ACHN (cell line): ENCODE measurements at regions not wholly inside any gene's neighbourhood (a gene's known extent, or its start where the extent isn't known, plus 50 kb on each side); places are given as distances from the start of the nearest gene placed in this dataset.

Experiments used
- DNase-seq: peaks from one replicate; pipeline ENCODE4 v3.0.0-alpha.2; 2015
- in situ Hi-C: cut with HindIII; loops from 2 replicates; pipeline ENCODE4 v1.10.0; 2017; ENCODE audit warnings: low sequenced_read_pairs, low pct_ligation_motif_present, low pct_unique_long_range_greater_than_20kb

DNA sequence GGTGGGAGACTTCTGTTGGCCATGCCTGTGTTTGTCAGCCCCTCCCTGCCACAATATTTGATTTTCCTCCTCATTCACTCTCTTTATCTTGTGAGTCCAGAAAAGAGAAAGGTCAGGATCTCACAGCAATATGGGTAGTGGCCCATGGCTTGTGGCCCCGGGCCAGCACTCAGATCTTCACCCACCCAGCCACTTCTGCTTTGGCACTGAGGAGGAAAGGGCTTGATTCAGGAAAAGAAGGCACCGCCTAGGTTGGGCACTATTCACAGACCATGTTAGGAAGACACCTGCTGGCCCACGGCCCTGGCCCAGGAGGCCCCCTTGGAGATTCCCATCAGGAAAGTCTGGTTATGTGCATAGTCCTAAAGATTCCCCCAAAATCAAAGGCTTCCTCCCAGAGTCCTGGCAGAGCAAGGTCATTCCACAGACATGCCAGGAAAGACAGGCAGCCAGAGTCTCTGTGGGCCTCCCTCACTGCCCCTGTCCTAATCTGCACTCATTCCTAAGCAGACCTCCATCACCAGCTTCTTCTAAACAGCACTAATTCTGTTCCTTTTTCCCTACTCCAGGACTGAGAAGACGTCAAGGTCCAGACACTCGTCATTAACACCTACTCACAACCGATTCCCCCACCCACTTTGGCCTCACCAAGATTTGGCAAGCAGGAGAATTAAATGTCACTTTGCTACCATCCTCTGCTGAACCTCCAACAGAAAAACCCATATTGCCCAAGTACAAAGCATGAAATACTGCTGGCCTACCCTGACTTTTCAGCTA is 179.3 kb downstream of the DEPDC1B start:
- in situ Hi-C loops: no loop called here
- no peak for DNase-seq

DNA sequence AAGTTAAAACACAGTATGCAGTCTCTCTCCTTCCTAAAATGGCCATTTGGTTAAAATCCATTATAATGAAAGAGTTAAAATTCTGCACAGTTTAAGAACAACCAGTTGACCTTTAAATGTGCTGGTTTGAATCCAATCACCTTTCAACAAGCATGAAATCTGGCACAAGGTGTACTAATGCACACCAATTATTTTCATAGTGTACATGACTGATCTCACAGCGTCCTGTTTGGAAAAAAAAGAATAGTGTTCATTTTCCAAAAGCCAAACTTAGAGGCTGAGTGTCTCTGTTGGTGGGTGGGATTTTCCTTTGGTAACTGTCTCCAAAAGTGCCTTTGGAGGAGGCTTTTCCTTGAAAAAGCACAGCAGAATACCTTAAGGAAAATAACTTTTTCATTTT is 180.6 kb downstream of the DEPDC1B start:
- in situ Hi-C loops: no loop called here
- no peak for DNase-seq

DNA sequence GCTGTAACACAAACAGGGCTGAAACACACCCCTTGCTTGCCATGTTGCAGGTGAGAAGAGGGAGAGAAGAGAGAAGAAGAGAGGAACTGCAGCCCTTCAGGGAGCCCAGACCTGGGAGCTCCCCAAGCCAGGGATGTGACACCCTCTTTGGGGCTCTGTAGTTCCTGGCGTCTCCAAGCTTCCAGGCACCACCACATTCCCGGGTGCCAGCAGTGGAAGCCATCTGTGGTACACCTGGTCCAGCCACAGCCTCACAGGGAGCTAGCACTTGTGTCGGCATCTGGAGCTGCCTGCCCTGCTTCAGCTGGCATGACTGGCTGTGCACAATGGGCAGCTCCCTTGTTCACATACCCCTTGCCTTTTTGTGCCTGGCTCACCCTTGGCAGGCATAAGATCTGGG is 182.1 kb downstream of the DEPDC1B start:
- in situ Hi-C loops: no loop called here
- no peak for DNase-seq

DNA sequence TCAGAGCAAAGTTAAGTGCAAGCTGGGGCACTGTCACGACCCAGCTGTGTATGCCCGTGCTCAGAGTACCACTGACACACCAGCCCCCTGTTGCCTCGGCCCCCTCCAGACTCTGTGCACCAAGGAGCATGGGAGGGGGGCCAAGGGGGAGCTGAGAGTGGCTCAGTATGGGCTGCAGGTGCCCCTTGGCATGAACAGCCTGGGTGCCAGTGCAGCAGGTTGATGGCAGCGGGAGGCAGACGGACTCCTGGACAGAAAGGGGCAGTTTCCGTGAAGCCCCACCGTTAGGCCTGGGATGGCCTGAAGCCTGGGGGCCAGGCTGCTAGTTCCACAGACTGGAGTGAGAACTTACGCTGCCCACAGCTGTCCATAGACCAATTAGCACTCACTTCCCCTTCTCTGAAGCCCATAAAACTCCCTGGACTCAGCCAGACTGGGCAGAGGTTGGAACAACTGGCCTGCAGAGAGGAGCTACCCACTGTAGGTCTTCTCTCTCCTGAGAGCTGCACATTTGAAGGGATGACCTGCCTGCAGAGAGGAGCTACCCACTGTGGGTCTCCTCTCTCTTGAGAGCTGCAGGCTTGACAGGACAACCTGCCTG is 182.8 kb downstream of the DEPDC1B start:
- in situ Hi-C loops: no loop called here
- DNase-seq: no peak

DNA sequence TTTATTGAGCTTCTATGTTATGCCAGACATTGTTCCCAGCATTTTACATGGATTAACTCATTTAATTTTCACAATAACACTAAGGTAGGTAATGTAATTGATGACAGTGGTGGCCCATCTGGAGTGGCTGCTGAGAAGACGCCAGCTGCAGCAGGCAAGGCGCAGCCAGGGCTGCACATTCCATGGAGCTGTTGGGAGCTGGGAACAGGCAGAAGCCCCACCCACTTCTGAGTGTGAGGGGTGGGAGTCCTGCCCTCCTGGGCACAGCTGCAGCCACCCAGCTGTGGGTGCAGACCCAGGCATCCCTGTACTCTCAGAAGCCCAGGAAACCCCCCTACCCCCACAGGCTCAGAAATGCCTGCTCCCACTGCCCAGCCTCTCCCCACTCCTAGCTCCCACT is 183.3 kb downstream of the DEPDC1B start:
- in situ Hi-C loops: no loop called here
- no peak for DNase-seq

DNA sequence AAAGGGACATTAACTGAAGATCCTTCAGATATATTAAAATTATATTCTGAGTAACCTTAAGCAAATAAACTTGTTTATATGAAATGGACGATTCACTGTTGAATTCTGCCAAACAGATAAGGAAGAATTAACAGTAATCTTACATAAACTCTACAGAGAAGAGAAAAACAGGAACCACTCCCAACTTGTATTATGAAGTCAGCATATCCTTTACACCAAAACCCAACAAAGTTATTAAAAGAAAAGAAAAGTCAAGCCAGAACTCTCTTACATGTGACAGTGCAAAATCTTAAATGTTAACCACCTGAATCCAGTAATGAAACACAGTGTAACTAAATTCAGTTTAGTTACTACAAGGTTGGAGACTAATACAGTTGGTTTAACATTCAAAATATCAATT is 185.8 kb downstream of the DEPDC1B start:
- DNase-seq: no peak
- in situ Hi-C loops: no loop called here

DNA sequence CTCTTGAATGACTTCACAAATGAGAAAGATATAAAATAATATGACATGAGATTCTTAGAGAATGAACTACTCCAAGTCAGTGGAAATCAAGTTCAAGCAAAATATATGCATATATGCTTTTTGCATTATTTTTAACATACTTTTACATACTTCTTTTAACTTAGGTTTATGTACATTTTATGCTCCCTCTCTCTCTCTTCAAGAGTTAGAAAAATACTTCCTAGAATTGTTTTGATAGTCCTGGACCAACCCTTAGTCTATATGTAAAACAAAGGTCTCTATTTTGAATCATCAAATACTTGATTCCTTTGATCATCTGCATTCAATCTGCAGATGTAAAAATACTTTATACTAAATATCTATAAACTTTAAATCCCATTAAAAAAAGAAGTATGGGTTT is 187.8 kb downstream of the DEPDC1B start:
- in situ Hi-C loops: no loop called here
- no peak for DNase-seq

DNA sequence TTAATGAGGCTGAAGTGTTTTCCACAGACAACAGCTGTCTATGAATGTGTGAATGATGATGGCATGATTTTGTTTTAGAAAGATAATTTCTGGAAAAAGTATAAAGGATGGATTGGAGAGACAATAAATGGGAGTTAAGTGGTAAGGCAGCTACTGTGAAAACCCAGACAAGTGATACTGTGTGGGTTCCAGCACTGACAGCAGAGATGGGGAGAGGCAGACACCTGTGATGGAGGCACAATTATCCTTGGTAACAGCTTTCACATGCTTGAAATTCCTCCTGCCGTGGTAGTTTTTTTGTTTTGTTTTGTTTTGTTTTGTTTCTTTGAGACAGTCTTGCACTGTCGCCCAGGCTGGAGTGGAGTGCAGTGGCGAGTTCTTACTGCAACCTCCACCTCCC is 189.3 kb downstream of the DEPDC1B start:
- DNase-seq: no peak
- in situ Hi-C loops: no loop called here

DNA sequence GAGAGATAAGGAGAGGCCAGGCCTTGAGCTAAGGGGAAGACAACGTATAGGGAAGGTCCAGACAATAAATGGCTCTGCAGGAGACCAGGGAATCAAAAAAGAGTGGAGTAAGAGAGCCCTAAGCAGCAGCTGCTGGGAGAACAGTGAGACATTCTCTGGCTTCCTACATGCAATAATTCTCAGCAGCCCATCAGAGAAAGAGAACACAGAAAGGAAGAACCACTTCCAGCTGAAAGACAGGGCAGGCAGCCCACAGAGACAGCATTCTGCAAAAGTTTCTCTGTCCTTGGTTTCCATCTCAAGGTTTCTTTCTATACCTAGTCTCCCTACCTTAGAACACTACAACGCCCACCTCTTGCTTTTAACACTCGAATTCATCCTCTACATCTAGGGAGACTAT is 189.9 kb downstream of the DEPDC1B start:
- in situ Hi-C loops: no loop called here
- no peak for DNase-seq

DNA sequence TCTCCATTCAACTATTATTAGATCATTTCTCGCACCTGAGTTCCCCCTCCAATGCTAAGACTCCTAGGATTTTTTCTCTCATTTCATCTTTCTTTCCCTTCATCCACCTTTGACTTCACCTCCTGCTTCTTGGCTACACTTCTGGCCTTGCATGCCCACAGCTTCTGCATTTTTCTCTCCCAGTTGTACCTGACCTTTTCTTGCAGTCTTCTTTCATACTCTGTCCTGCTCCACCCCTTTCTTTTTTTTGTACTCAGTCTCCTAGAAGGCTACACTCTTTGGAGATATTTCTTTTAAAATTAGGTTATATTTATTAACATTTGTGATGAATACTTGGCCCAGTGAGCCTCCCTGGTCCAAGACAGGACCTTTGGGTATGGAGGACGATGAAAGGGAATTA is 190.4 kb downstream of the DEPDC1B start:
- in situ Hi-C loops: no loop called here
- DNase-seq: no peak

DNA sequence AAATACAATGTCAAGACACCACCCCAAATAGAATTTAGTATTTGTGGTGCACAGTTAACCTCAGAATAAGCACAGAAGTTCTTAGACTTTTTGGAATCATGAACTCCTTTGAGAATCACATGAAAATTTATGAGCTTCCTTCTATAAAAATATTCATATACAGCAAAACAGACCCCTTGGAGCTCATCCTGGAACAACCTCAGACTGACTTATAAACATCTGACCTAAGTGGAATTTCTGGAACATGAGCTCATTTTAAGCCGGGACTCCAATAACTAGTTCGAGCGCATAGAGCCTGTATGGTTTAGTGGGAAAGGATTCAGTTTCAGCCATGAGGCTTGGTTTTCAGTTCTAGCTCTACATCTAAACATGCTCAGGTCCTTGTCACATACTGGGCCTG is 192.3 kb downstream of the DEPDC1B start:
- no peak for DNase-seq
- in situ Hi-C loops: no loop called here

DNA sequence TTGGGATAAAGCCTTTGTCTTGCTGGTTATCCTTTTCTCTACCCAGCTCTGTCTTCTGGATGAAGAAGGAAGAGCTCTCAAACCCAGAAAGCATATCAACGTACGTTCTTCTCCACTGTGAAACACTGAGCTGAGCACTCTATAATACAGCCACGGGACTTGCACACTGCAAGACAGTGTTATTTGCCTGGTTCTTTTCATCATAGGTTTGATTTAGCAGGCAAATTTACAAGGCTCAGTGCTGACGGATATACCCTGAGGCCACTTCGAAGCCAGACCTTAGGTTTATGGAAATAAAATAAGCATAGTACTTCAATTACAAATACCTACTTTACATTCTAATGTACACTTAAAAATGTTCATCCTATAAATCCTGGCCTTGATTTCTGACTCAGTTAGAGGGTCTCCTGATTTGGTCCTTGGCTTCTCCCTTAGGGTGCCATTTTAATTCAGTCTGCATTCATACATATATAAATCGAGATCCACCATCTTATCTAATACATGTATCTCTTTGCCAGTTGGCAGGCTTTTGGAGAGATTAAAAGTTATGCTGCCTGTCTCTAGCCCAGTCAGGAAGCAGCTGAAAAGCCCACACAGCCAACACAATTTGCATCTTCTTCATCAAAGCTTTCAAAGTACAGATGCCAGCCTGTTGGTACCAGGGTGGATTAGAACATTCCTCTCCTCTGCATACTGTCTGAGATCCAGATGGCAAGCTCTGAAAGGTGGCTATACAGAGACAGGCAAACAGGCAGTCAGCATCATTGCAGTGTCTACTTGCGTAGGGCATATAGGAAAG is 194.4 kb downstream of the DEPDC1B start:
- DNase-seq: no peak

DNA sequence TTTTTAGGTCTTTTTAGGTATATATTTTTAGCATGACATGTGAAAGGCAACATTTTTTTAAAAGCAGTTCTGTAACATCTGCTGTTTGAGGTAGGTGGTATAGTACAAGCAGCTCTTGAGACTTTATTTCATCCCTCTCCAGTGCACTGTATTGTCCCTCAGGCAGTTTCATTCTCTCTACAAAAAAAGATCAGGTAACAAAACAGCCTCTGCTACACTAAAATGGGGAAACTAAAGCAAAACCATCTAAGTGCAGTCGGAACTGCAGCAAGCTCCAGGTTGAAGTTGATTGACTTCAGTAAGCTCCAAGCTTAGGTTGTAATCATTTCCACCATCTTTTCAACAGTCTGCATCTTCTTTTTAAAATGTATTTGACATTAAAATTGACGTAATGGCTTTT is 195.6 kb downstream of the DEPDC1B start:
- in situ Hi-C loops: no loop called here

More for the DNA sequence above, 194.4 kb downstream of the DEPDC1B start:
- in situ Hi-C loops: no loop called here

DNA sequence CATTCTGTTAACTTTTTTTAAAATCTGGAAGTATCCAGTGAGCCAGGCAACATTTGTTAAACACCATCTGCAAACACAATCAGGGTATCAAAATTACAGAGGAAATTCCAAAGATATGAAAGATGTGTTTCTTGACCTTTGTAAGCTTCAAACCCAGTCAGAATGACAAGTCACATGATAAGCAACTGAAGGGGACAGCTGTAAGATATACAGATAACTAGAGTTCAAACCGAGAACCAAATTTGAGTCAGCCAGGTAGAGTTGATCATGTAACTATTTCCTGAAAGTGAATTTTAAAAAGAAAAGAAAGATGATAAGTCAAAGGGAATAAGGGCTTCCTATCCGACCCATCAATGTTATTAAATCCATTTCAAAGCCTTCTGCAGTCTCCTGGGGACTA is 196.2 kb downstream of the DEPDC1B start:
- in situ Hi-C loops: no loop called here
- no peak for DNase-seq

More for the DNA sequence above, 195.6 kb downstream of the DEPDC1B start:
- no peak for DNase-seq

DNA sequence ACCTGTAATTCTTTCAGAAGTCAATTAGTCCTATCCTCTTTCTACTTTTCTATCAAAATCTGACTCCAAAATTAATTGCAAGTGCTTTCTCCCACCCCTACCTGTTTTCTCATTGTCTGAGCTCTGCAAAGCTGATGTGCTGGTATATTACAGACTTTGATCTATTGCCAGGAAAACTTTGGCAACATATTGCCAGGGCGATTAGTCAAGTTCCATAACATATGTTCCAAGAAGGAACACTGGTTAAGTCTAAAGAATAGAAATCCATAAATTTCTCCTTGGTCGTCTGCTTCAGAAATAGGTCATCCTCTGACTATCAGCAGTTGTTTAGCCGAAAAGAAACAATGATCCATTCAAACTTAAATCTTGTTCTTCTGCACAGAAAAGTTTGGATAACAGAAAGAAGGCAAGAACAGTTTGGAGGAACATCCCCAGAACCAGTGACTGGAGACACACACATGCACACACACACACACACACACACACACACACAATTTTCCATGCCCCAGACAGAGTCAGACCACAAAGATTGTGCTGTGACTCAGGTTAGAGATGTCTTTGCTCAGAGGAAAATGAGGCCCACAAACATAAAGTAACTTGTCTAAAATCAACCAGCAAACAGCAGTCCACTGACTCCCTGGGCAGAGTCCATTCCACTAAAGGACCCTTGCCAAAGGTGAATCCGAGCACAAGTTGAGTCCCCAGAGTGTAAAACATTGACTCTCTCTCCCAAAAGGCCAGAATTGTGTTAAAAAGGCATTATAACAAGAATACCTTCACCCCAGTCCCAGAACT is 202.1 kb downstream of the DEPDC1B start:
- DNase-seq: no peak
- in situ Hi-C loops: no loop called here

DNA sequence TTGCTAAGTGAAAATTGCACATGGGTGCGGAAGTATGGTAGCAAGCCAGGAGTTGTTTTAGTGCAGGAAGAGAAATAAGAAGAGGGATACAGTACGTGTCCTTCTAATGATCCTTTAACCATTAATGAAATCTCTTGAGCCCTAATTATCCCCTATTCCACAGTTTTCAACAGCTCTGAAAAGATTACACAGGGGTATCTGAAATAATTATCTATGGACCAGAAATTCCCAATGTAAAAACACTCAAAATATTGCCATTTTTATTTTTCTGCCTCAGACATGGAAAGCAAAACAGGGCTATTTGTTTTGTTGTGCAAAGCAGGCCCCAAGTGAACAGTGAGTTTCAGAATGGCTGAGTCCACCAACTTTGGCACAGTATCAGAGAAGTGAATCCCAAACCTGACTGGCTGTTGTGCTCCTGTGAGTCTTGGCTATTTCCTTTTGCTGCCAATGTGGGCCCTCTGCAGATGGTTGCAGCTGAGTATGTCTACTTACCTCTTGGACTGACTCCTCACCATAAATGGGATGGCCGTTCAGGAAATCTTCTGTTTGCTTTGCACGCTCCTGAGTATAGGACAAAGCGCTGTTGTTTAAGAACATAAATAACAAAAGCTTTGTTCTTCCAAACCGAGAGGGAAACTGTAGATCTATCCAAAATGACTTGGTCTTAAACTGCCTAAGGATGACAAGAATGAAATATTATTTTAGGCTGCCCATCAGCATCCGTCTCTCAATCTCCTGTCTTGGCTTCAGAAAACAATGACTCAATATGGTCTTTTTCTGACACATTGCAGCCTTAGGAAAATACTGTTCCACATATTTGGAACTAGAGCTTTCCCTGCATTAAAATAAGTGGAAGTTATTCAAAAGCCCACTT is 204.1 kb downstream of the DEPDC1B start:
- in situ Hi-C loops: no loop called here
- no peak for DNase-seq

DNA sequence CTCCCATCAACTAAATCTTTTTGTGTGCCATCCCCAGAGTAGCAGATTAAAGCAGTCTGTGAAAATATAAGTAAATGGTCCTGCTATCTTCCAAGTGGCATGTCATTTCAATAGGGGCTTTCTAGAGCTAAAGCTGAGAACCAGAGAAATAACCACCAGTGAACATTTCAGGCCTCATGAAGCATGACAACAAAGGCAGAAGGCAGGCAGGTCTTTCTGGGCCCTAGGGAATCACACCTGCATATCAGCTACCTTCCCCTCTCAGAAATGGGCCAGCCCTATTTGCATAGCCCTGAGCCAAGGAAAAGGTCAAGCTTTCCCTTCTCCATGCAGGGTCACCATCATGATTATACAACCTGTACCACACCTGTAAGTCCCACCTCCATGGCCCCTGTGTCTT is 205.3 kb downstream of the DEPDC1B start:
- in situ Hi-C loops: no loop called here
- DNase-seq: no peak

DNA sequence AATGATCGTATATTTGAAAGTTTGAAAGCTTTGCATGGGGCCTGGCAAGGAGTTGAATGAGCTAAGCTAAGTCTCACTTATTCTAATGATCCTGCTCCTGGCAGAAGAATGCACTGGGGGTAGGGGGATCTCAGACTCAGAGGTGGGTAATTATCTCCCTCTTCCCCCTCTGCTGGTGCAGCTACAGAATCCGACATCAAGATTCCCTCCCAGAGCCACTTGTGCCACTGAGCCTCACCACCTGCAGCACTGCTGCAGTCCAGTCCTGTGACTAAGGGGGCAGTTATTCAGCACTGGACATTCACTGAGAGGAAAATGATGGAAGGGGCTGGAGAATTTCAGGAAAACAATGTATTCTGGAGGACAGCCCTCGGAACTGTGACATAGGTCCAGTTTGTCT is 205.8 kb downstream of the DEPDC1B start:
- in situ Hi-C loops: no loop called here
- DNase-seq: no peak
